IMR-90 (cell line): ENCODE measurements at regions not wholly inside any gene's neighbourhood (a gene's known extent, or its start where the extent isn't known, plus 50 kb on each side); places are given as distances from the start of the nearest gene placed in this dataset.
A peak's percentile ranks its signal among the peaks of the same experiment; 100 is the strongest.

Experiments used
- ATAC-seq: fragments of 200-7000 bp; cut with Tn5 transposase; 2 replicates; pipeline ENCODE4 v1.9.1; 2020; ENCODE audit warnings: low read depth, mild to moderate bottlenecking, moderate library complexity
- BruUV-seq: library from RNA; stranded (reverse); fragments of 400-500 nt; replicated peaks from 2 replicates; lab custom pipeline; 2021; lab: Mats Ljungman, UMichigan
- CTCF ChIA-PET: fragments of 300-600 bp; formaldehyde crosslinking; extraction: SDS; loops from one replicate; lab custom pipeline; 2021; ENCODE audit warnings: antibody characterized with exemption; lab: Yijun Ruan, JAX
- POLR2A ChIA-PET: fragments of 300-600 bp; sonication (Branson Sonifier 250); formaldehyde crosslinking; loops from one replicate; lab custom pipeline; 2022; ENCODE audit warnings: antibody characterized with exemption; ENCODE audit not compliant: unreplicated experiment; lab: Charles Lee
- DNase-seq: peaks from one replicate; pipeline ENCODE4 v3.0.0; 2013
- H2AFZ ChIP-seq: replicated peaks from 2 replicates; pipeline ENCODE3; 2013; ENCODE audit warnings: low read length, mild to moderate bottlenecking; ENCODE audit not compliant: poor library complexity
- H2AK5ac ChIP-seq: 2 replicates; pipeline ENCODE4 v1.6.1; 2013; ENCODE audit warnings: low read depth, low read length, inconsistent platforms
- H2AK9ac ChIP-seq: replicated peaks from 2 replicates; pipeline ENCODE3; 2013; ENCODE audit warnings: mild to moderate bottlenecking, low read depth, low read length, moderate library complexity; ENCODE audit not compliant: poor library complexity
- H2BK120ac ChIP-seq: 2 replicates; pipeline ENCODE4 v1.6.1; 2013; ENCODE audit warnings: low read depth, low read length, inconsistent platforms
- H2BK15ac ChIP-seq: 3 replicates; pipeline ENCODE4 v1.6.1; 2013; ENCODE audit warnings: low read depth, low read length, inconsistent platforms
- H2BK20ac ChIP-seq: 2 replicates; pipeline ENCODE4 v1.6.1; 2013; ENCODE audit warnings: low read depth, mild to moderate bottlenecking, inconsistent platforms, low read length, moderate library complexity
- H2BK5ac ChIP-seq: 2 replicates; pipeline ENCODE4 v1.6.1; 2013; ENCODE audit warnings: mild to moderate bottlenecking, low read depth, low read length, inconsistent platforms; ENCODE audit not compliant: poor library complexity, severe bottlenecking
- H3K14ac ChIP-seq: replicated peaks from 2 replicates; pipeline ENCODE4 v1.6.1; 2013; ENCODE audit warnings: low read depth, low read length, inconsistent platforms
- H3K18ac ChIP-seq: 2 replicates; pipeline ENCODE4 v1.6.1; 2013; ENCODE audit warnings: low read depth, low read length, control low read depth
- H3K23ac ChIP-seq: 2 replicates; pipeline ENCODE4 v1.6.1; 2013; ENCODE audit warnings: low read depth, low read length, inconsistent platforms
- H3K27ac ChIP-seq: 2 replicates; pipeline ENCODE4 v1.5.1; 2013; ENCODE audit warnings: mild to moderate bottlenecking, control low read depth, low read length; ENCODE audit not compliant: insufficient read depth
- H3K27me3 ChIP-seq: 2 replicates; pipeline ENCODE4 v1.6.1; 2013; ENCODE audit warnings: low read length; ENCODE audit not compliant: control insufficient read depth, insufficient read depth
- H3K36me3 ChIP-seq: 2 replicates; pipeline ENCODE4 v1.6.1; 2013; ENCODE audit warnings: low read length, mixed read lengths; ENCODE audit not compliant: control insufficient read depth, insufficient read depth
- H3K4ac ChIP-seq: 2 replicates; pipeline ENCODE4 v1.6.1; 2013; ENCODE audit warnings: low read depth, low read length, inconsistent platforms
- H3K4me1 ChIP-seq: 2 replicates; pipeline ENCODE4 v1.6.1; 2013; ENCODE audit warnings: low read length, mixed read lengths; ENCODE audit not compliant: control insufficient read depth, insufficient read depth
- H3K4me2 ChIP-seq: 2 replicates; pipeline ENCODE4 v1.6.1; 2013; ENCODE audit warnings: low read depth, mild to moderate bottlenecking, control low read depth, low read length, moderate library complexity
- H3K4me3 ChIP-seq: 2 replicates; pipeline ENCODE4 v1.5.1; 2013; ENCODE audit warnings: low read depth, mild to moderate bottlenecking, control low read depth, low read length, moderate library complexity; ENCODE audit not compliant: insufficient read depth
- H3K56ac ChIP-seq: 2 replicates; pipeline ENCODE4 v1.6.1; 2013; ENCODE audit warnings: low read length, inconsistent platforms; ENCODE audit not compliant: insufficient read depth; ENCODE audit errors: extremely low read depth
- H3K79me1 ChIP-seq, 2 experiments: 2 replicates each; pipeline ENCODE4 v1.6.1; 2013; ENCODE audit warnings: low read length in 2 of 2, inconsistent platforms in 1 of 2, low read depth in 1 of 2
- H3K9ac ChIP-seq: 2 replicates; pipeline ENCODE4 v1.6.1; 2013; ENCODE audit warnings: low read depth, low read length, control low read depth
- H3K9me1 ChIP-seq: 2 replicates; pipeline ENCODE4 v1.6.1; 2013; ENCODE audit warnings: low read length, inconsistent platforms; ENCODE audit not compliant: insufficient read depth
- H3K9me3 ChIP-seq: 2 replicates; pipeline ENCODE4 v1.6.1; 2013; ENCODE audit warnings: low read length; ENCODE audit not compliant: control insufficient read depth, insufficient read depth
- H4K20me1 ChIP-seq: 2 replicates; pipeline ENCODE4 v1.6.1; 2013; ENCODE audit warnings: low read length, inconsistent platforms; ENCODE audit not compliant: insufficient read depth
- H4K5ac ChIP-seq: 2 replicates; pipeline ENCODE4 v1.6.1; 2013; ENCODE audit warnings: mild to moderate bottlenecking, low read depth, low read length, control low read depth
- H4K8ac ChIP-seq, 2 experiments: 2 replicates each; pipeline ENCODE4 v1.6.1; 2013; ENCODE audit warnings: low read depth in 2 of 2, low read length in 2 of 2, control low read depth in 1 of 2, inconsistent platforms in 1 of 2
- H4K91ac ChIP-seq: 2 replicates; pipeline ENCODE4 v1.6.1; 2013; ENCODE audit warnings: low read depth, low read length, inconsistent platforms; ENCODE audit not compliant: insufficient read depth
- BHLHE40 ChIP-seq: fragments of 150-350 bp; IDR thresholded peaks from 2 replicates; pipeline ENCODE4 v1.6.1; 2016; ENCODE audit warnings: mild to moderate bottlenecking, low read depth, low read length
- CEBPB ChIP-seq: IDR thresholded peaks from 2 replicates; pipeline ENCODE4 v1.6.1; 2012; ENCODE audit warnings: low read depth, low read length, improper control_type of control experiment
- CHD1 ChIP-seq: IDR thresholded peaks from 2 replicates; pipeline ENCODE4 v1.6.1; 2012; ENCODE audit warnings: low read depth, low read length, improper control_type of control experiment
- FOS ChIP-seq: fragments of 150-350 bp; IDR thresholded peaks from 2 replicates; pipeline ENCODE4 v1.6.1; 2016; ENCODE audit warnings: low read depth, low read length
- MAFK ChIP-seq: IDR thresholded peaks from 2 replicates; pipeline ENCODE4 v1.6.1; 2012; ENCODE audit warnings: low read depth, low read length, improper control_type of control experiment
- MAZ ChIP-seq: IDR thresholded peaks from 2 replicates; pipeline ENCODE4 v1.6.1; 2012; ENCODE audit warnings: low read depth, mild to moderate bottlenecking, low read length, improper control_type of control experiment, moderate library complexity, borderline replicate concordance
- MXI1 ChIP-seq: IDR thresholded peaks from 2 replicates; pipeline ENCODE4 v1.6.1; 2012; ENCODE audit warnings: low read depth, mild to moderate bottlenecking, low read length, moderate library complexity, borderline replicate concordance
- NFE2L2 ChIP-seq: fragments of 150-350 bp; IDR thresholded peaks from 2 replicates; pipeline ENCODE4 v1.6.1; 2016; ENCODE audit warnings: low read depth, mild to moderate bottlenecking, low read length
- POLR2A ChIP-seq: IDR thresholded peaks from 2 replicates; pipeline ENCODE4 v1.6.1; 2012; ENCODE audit warnings: mild to moderate bottlenecking, low read depth, low read length
- RAD21 ChIP-seq: IDR thresholded peaks from 2 replicates; pipeline ENCODE4 v1.6.1; 2012; ENCODE audit warnings: low read length, improper control_type of control experiment
- RCOR1 ChIP-seq: IDR thresholded peaks from 2 replicates; pipeline ENCODE4 v1.6.1; 2012; ENCODE audit warnings: mild to moderate bottlenecking, low read length, improper control_type of control experiment; ENCODE audit not compliant: insufficient replicate concordance
- SMC3 ChIP-seq: fragments of 150-350 bp; IDR thresholded peaks from 2 replicates; pipeline ENCODE4 v1.6.1; 2016; ENCODE audit warnings: low read depth, mild to moderate bottlenecking, antibody characterized with exemption, low read length, moderate library complexity
- WGBS, 2 experiments: methylation state at CpG; one replicate each; pipeline versions ENCODE4 v1.1.5 to v1.1.7; 2013; ENCODE audit warnings: missing lambda C conversion rate in 2 of 2; ENCODE audit not compliant: insufficient read length in 1 of 2; ENCODE audit errors: extremely low coverage in 2 of 2; 5-methylcytosine and 5-hydroxymethylcytosine counted together
- dilution Hi-C: fragments of 300-500 bp; cut with HindIII; formaldehyde crosslinking; loops from one replicate; pipeline ENCODE4 v1.14.3; 2018; ENCODE audit warnings: low sequenced_read_pairs; ENCODE audit not compliant: unreplicated experiment
- in situ Hi-C: fragments of 300-500 bp; cut with MboI; formaldehyde crosslinking; loops from 3 replicates; pipeline ENCODE4 v1.14.3; 2019; ENCODE audit warnings: low sequenced_read_pairs, inconsistent platforms, mixed read lengths
- intact Hi-C: fragments of 100-400 bp; cut with micrococcal nuclease; formaldehyde crosslinking; loops from 2 replicates; pipeline ENCODE4 v1.10.0; 2022
- TF ChIP-seq, protein P1 (sequence below): fragments of 150-350 bp; IDR thresholded peaks from 2 replicates; pipeline ENCODE4 v1.6.1; 2017; ENCODE audit warnings: mild to moderate bottlenecking, antibody characterized with exemption, low read length, low read depth
- TF ChIP-seq, protein P2 (sequence below): fragments of 150-350 bp; IDR thresholded peaks from 2 replicates; pipeline ENCODE4 v1.6.1; 2016; ENCODE audit warnings: low read depth, mild to moderate bottlenecking, low read length, moderate library complexity, borderline replicate concordance
- TF ChIP-seq, protein P3 (sequence below): conservative IDR thresholded peaks from 2 replicates; pipeline ENCODE4 v1.5.1; 2012; ENCODE audit warnings: mild to moderate bottlenecking, low read depth, low read length, improper control_type of control experiment

DNA sequence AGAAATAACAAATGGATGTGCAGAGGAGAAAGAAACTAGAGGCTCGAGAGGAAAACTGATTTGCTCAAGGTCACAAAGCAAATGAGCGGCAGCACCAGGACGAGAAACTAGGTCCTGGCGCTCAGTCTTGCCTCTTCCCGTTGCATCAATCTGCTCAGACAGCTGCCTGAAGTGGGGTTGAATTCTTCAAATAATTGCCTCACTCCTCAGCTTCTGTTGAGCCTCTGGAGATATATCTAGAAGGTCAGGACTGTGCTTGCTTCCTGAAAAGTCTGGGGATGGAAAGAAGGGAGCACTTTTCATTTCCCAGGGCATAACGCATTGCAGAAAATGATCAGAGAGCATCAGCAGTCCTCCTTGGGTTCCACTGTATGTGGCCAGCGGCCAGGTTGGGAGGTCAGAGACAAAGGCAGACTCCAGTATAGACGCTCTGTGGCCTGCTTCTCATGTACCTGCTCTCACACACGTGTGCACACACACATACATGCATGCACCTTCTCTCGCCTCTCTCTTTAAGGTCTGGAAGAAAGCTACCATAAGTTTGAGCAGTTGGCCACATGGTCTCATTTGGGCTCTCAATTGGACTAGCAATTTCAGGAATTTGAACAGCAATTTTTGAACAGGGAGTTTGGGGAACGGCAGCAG lies 83.7 kb upstream of the DUSP5 start:
- WGBS, 2 experiments: 80% methylated on average over 1 of the region's 11 CpGs; no CpG with 5 or more reads in 1 of the 2 experiments
- dilution Hi-C loops (no loop called here), intact Hi-C loops (no loop called here), in situ Hi-C loops (no loop called here)
- no peaks in the 10 kb centered on the region for H3K27me3 ChIP-seq
- H2BK5ac ChIP-seq: peak overlapping the region; percentile 9
- ChIA-PET POLR2A (no interaction called here), CTCF (interaction anchor here (0.6 kb wide), 1 partner anchor 187 kb away, joined by 3 read pairs; no protein-coding TSS in a partner anchor)
- H3K4me3 ChIP-seq: no peak overlapping the region
- H2BK120ac ChIP-seq: peak overlapping the region; percentile 42
- peak overlapping the region; percentile 14; the same call in 1 of the 2 replicates for H4K91ac ChIP-seq
- peak overlapping the region; percentile 22; the same call in 1 of the 3 replicates for H2BK15ac ChIP-seq
- ATAC-seq (no peak), DNase-seq (no peak)
- peak overlapping the region; percentile 54; the same call in 1 of the 2 replicates for H2AK5ac ChIP-seq
- H3K4me2 ChIP-seq: no peak overlapping the region
- no TSS peak for BruUV-seq
- H4K20me1 ChIP-seq: no peaks in the 10 kb centered on the region
- H3K9ac ChIP-seq: no peak overlapping the region
- H2AK9ac ChIP-seq: no peak overlapping the region
- H3K18ac ChIP-seq: no peak overlapping the region
- H3K79me1 ChIP-seq: peaks cover 0 to 14% of the 10 kb centered on the region in 2 experiments; a peak in 1 of 4 replicates
- H2AFZ ChIP-seq: peak overlapping the region; percentile 15
- no peak overlapping the region for H3K23ac ChIP-seq
- H4K8ac ChIP-seq: peak overlapping the region in 1 of 2 experiments; percentile 4; a peak in 1 of 4 replicates
- H3K4ac ChIP-seq: peak overlapping the region; percentile 49
- H3K9me3 ChIP-seq: no peaks in the 10 kb centered on the region; the same call in 1 of the 2 replicates
- no peak overlapping the region for H3K27ac ChIP-seq
- H2BK20ac ChIP-seq: peak overlapping the region; percentile 7
- no peak overlapping the region for H3K56ac ChIP-seq
- peak overlapping the region; percentile 54; the same call in 1 of the 2 replicates for H3K14ac ChIP-seq
- peaks cover 38% of the 10 kb centered on the region for H3K9me1 ChIP-seq
- H3K36me3 ChIP-seq: no peaks in the 10 kb centered on the region
- no peak overlapping the region for H4K5ac ChIP-seq
- peaks cover 27% of the 10 kb centered on the region for H3K4me1 ChIP-seq
- no peak for TF ChIP-seq POLR2A
- TF ChIP-seq CEBPB: no peak
- TF ChIP-seq, protein P1, sequence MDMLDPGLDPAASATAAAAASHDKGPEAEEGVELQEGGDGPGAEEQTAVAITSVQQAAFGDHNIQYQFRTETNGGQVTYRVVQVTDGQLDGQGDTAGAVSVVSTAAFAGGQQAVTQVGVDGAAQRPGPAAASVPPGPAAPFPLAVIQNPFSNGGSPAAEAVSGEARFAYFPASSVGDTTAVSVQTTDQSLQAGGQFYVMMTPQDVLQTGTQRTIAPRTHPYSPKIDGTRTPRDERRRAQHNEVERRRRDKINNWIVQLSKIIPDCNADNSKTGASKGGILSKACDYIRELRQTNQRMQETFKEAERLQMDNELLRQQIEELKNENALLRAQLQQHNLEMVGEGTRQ: no peak
- no peak for TF ChIP-seq NFE2L2
- no peak for TF ChIP-seq MAZ
- no peak for TF ChIP-seq RCOR1
- TF ChIP-seq, protein P2, sequence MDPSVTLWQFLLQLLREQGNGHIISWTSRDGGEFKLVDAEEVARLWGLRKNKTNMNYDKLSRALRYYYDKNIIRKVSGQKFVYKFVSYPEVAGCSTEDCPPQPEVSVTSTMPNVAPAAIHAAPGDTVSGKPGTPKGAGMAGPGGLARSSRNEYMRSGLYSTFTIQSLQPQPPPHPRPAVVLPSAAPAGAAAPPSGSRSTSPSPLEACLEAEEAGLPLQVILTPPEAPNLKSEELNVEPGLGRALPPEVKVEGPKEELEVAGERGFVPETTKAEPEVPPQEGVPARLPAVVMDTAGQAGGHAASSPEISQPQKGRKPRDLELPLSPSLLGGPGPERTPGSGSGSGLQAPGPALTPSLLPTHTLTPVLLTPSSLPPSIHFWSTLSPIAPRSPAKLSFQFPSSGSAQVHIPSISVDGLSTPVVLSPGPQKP: no peak
- TF ChIP-seq, protein P3, sequence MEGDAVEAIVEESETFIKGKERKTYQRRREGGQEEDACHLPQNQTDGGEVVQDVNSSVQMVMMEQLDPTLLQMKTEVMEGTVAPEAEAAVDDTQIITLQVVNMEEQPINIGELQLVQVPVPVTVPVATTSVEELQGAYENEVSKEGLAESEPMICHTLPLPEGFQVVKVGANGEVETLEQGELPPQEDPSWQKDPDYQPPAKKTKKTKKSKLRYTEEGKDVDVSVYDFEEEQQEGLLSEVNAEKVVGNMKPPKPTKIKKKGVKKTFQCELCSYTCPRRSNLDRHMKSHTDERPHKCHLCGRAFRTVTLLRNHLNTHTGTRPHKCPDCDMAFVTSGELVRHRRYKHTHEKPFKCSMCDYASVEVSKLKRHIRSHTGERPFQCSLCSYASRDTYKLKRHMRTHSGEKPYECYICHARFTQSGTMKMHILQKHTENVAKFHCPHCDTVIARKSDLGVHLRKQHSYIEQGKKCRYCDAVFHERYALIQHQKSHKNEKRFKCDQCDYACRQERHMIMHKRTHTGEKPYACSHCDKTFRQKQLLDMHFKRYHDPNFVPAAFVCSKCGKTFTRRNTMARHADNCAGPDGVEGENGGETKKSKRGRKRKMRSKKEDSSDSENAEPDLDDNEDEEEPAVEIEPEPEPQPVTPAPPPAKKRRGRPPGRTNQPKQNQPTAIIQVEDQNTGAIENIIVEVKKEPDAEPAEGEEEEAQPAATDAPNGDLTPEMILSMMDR: no peak
- TF ChIP-seq RAD21: no peak
- TF ChIP-seq BHLHE40: no peak
- no peak for TF ChIP-seq MXI1
- no peak for TF ChIP-seq MAFK
- no peak for TF ChIP-seq FOS
- TF ChIP-seq CHD1: no peak
- TF ChIP-seq SMC3: no peak
